Breast epithelium (tissue), 3 donors: ENCODE measurements at regions not wholly inside any gene's neighbourhood (a gene's known extent, or its start where the extent isn't known, plus 50 kb on each side); places are given as distances from the start of the nearest gene placed in this dataset.

Experiments used
- POLR2A ChIP-seq: fragments of 450-650 bp; IDR thresholded peaks from one replicate; pipeline ENCODE4 v1.6.1; 2016; ENCODE audit warnings: antibody characterized with exemption, mild to moderate bottlenecking, moderate library complexity
- TF ChIP-seq, protein P1 (sequence below), 3 donors: fragments of 450-650 bp; IDR thresholded peaks; one replicate each; pipeline ENCODE4 v1.5.1; 2016 to 2017; ENCODE audit warnings: antibody characterized with exemption in 3 of 3, mild to moderate bottlenecking in 3 of 3, moderate library complexity in 3 of 3

- TF ChIP-seq, protein P1, sequence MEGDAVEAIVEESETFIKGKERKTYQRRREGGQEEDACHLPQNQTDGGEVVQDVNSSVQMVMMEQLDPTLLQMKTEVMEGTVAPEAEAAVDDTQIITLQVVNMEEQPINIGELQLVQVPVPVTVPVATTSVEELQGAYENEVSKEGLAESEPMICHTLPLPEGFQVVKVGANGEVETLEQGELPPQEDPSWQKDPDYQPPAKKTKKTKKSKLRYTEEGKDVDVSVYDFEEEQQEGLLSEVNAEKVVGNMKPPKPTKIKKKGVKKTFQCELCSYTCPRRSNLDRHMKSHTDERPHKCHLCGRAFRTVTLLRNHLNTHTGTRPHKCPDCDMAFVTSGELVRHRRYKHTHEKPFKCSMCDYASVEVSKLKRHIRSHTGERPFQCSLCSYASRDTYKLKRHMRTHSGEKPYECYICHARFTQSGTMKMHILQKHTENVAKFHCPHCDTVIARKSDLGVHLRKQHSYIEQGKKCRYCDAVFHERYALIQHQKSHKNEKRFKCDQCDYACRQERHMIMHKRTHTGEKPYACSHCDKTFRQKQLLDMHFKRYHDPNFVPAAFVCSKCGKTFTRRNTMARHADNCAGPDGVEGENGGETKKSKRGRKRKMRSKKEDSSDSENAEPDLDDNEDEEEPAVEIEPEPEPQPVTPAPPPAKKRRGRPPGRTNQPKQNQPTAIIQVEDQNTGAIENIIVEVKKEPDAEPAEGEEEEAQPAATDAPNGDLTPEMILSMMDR (IDR thresholded peaks at IDR 0.05): no peak
- no peak for TF ChIP-seq POLR2A
Observed at GRCh38 chr7:47095946-47096345, 486.0 kb downstream of the TNS3 start.
